ENCODE measurements at regions not wholly inside any gene's neighbourhood (a gene's known extent, or its start where the extent isn't known, plus 50 kb on each side); places are given as distances from the start of the nearest gene placed in this dataset.

DNA sequence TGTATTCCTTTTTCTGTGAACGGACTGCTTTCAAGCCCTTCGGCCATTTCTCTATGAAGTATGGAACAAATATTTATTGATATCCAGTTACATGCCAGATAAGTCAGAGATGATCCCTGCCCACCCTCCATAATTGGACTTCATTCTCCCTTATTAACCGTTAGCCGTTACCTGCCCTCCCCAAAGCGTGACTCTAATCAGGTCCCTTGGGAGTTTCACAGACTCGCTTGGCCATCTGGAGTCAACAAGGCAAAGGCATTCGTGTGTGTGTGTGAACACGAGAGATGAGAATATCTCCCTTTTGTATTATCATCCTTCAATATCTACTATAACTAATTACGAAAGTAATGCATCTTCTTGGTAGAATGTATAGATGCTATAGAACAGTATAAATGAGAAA lies 314.5 kb downstream of the TLE3 start:
- H3K36me3 Mint-ChIP-seq (ENCODE audit: low read depth) = no peaks in the 10 kb centered on the region
- peaks cover 5% of the 10 kb centered on the region for H3K27me3 Mint-ChIP-seq (ENCODE audit: insufficient read depth)
- TF ChIP-seq CTCF (conservative IDR thresholded peaks at IDR 0.05) = no peak
- 87% methylated on average over 6 of the region's 9 CpGs; no CpG with 5 or more reads in 1 of the 2 experiments for WGBS, 2 experiments (ENCODE audit: insufficient coverage in 1 of 2, insufficient read length in 1 of 2)
- Histone ChIP-seq H3K4me3 (ENCODE audit: low read length) (no peak overlapping the region), H3K27ac (ENCODE audit: low read depth, low read length) (no peak overlapping the region), H3K4me1 (ENCODE audit: control insufficient read depth, insufficient read depth, low read length) (no peaks in the 10 kb centered on the region), H3K9me3 (ENCODE audit: control insufficient read depth, low read length) (no peaks in the 10 kb centered on the region), H3K36me3 (ENCODE audit: control insufficient read depth, insufficient read depth, low read length) (no peaks in the 10 kb centered on the region), H3K27me3 (ENCODE audit: control insufficient read depth, insufficient read depth, low read length, poor library complexity, severe bottlenecking) (no peaks in the 10 kb centered on the region), H3K9ac (ENCODE audit: extremely low read depth, low read length, poor library complexity, severe bottlenecking) (no peak overlapping the region)
- peaks cover 3% of the 10 kb centered on the region for H3K4me1 Mint-ChIP-seq
- no peaks in the 10 kb centered on the region for H3K9me3 Mint-ChIP-seq
- DNase-seq = no peak
- no peak overlapping the region for H3K4me3 Mint-ChIP-seq
- no peak overlapping the region for H3K27ac Mint-ChIP-seq

DNA sequence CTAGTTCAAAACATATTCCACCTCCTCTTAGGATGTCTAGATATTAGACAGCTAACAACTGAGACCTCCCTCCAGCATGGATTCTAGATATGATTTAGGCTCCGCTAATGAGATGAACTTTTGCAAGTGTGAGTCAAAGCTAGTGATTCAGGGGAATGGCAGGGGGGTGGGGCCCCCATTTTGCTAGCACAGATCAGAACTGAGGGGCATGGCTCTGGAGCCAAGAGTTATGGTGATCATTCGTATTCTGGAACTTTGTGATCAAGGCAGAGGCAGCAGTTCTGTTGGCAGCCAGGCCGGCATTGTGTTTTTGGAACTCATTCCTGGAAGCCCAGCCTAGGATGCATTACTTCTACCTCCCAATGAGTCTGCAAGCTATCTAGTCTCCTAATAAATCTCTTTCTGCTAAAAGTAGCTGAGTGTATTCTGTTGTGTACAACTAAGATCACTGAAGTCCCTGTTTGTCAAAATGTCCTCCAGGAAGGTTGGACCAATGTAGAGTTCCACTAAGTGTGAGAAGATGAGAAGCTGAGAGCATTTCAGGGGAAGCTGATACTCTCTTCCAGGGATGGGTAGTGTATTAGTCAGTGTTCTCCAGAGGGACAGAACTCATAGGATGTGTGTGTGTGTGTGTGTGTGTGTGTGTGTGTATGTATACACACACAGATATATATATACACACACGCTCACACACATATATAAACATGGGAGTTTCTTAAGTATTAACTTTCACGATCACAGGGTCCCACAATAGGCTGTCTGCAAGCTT lies 312.7 kb downstream of the TLE3 start:
- Mint-ChIP-seq H3K27me3 (ENCODE audit: insufficient read depth) (peaks cover 6% of the 10 kb centered on the region), H3K4me1 (peaks cover 3% of the 10 kb centered on the region), H3K27ac (no peak overlapping the region), H3K36me3 (ENCODE audit: low read depth) (no peaks in the 10 kb centered on the region), H3K4me3 (no peak overlapping the region), H3K9me3 (no peaks in the 10 kb centered on the region)
- Histone ChIP-seq H3K27ac (ENCODE audit: low read depth, low read length) (no peak overlapping the region), H3K4me1 (ENCODE audit: control insufficient read depth, insufficient read depth, low read length) (no peaks in the 10 kb centered on the region), H3K9ac (ENCODE audit: extremely low read depth, low read length, poor library complexity, severe bottlenecking) (no peak overlapping the region), H3K9me3 (ENCODE audit: control insufficient read depth, low read length) (no peaks in the 10 kb centered on the region), H3K27me3 (ENCODE audit: control insufficient read depth, insufficient read depth, low read length, poor library complexity, severe bottlenecking) (no peaks in the 10 kb centered on the region), H3K36me3 (ENCODE audit: control insufficient read depth, insufficient read depth, low read length) (no peaks in the 10 kb centered on the region), H3K4me3 (ENCODE audit: low read length) (no peak overlapping the region)
- DNase-seq = no peak
- 82 to 100% methylated on average over 2 to 4 of the region's 5 CpGs for WGBS, 2 experiments (ENCODE audit: insufficient coverage in 1 of 2, insufficient read length in 1 of 2)
- TF ChIP-seq CTCF (conservative IDR thresholded peaks at IDR 0.05) = no peak

DNA sequence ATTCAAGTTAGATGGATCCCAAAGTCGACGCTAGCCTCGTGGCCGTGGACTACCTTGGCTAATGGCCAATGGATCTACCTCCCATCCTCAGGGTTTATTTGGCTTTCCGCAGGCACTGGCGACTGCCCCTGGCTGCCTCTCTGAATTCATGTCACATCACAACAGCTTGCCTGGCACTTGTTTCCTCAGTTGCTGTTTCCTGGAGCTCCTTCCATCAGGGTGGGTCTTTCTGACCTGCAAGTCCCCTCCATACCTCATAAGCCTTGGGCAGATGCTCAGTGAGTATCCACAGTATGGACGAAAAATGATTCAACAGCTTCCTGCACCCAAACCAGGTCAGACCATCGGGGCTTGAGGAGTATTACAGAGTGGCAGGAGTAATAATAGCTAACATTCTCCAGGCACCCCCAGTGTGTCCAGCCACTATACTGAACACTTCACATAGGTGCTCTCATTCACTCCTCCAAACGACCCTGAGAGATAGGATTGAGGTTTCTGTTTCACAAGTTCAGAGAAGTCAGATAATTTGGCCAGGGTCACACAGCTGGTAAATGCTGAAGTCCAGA lies 311.5 kb downstream of the TLE3 start:
- Histone ChIP-seq H3K27me3 (ENCODE audit: control insufficient read depth, insufficient read depth, low read length, poor library complexity, severe bottlenecking) (no peaks in the 10 kb centered on the region), H3K27ac (ENCODE audit: low read depth, low read length) (no peak overlapping the region), H3K4me3 (ENCODE audit: low read length) (no peak overlapping the region), H3K36me3 (ENCODE audit: control insufficient read depth, insufficient read depth, low read length) (no peaks in the 10 kb centered on the region), H3K9me3 (ENCODE audit: control insufficient read depth, low read length) (no peaks in the 10 kb centered on the region), H3K4me1 (ENCODE audit: control insufficient read depth, insufficient read depth, low read length) (no peaks in the 10 kb centered on the region), H3K9ac (ENCODE audit: extremely low read depth, low read length, poor library complexity, severe bottlenecking) (no peak overlapping the region)
- H3K4me1 Mint-ChIP-seq = no peaks in the 10 kb centered on the region
- WGBS, 2 experiments (ENCODE audit: insufficient coverage in 1 of 2, insufficient read length in 1 of 2) = 84 to 89% methylated on average over 8 to 9 of the region's 9 CpGs
- H3K9me3 Mint-ChIP-seq = peaks cover 4% of the 10 kb centered on the region
- H3K36me3 Mint-ChIP-seq (ENCODE audit: low read depth) = no peaks in the 10 kb centered on the region
- no peak overlapping the region for H3K4me3 Mint-ChIP-seq
- H3K27ac Mint-ChIP-seq = no peak overlapping the region
- DNase-seq = no peak
- no peak for TF ChIP-seq CTCF (conservative IDR thresholded peaks at IDR 0.05)
- H3K27me3 Mint-ChIP-seq (ENCODE audit: insufficient read depth) = peaks cover 7% of the 10 kb centered on the region

All from endodermal cell (in vitro differentiated cells).